Endothelial cell of hepatic sinusoid (primary cell): ENCODE measurements at regions not wholly inside any gene's neighbourhood (a gene's known extent, or its start where the extent isn't known, plus 50 kb on each side); places are given as distances from the start of the nearest gene placed in this dataset.
"Not testable (repeated sequence)": the region's sequence is repeated elsewhere in the genome, so short reads cannot be mapped to it uniquely, and the experiment has no call there.

Experiments
- in situ Hi-C: cut with HindIII; loops from 2 replicates; pipeline ENCODE4 v1.10.0; 2017; ENCODE audit warnings: low sequenced_read_pairs

DNA sequence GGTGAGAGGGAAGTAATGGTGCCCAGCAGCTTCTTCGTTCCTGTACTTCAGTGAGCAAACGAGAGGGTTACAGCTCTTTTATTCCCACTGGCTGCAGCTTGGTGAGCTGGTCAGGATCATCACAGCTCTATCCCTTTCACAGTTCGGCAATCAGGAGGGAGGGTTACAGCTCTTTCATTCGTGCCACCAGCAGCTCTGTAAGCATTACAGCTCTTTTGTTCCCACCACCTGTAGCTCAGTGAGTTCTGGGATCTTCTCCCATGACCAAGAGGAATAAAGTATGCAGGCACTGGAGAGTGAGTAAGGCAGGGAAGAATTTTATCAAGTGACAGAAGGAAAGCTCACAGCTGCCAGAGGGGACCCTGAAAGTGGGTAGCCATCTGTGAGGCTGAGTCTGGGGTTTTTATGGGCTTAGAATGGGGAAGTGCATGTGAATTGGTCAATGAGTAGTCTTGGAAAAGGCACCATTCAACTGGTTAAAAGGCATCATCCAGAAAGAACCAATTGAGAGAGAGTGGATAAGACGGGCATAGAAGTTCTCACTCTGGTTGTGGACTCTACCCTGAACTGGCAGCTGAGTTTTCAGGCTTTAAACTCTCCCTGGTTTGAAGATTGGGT is 123.7 kb downstream of the COX18 start:
- in situ Hi-C loops = no loop called here

DNA sequence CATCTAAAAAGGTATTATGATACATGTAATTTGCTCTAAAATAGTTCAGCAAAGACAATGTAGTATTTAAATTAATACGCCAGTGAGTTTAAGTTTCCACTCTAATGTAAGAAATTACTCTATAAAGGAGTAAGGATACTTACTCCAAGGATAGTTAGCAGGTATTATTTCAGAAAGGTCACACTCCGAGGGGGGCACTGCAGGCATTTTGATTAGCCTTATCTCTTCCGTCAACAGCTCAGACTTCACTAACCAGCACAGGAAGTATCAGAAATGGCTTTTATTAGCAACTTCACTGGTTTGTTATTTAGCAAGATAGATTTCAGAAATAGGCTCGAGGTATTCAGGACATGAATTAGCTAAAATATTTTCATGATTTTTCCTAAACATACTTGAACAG is 127.0 kb downstream of the COX18 start:
- in situ Hi-C loops = loop anchor here (5.0 kb wide), 1 partner anchor 35 kb away; no protein-coding TSS in a partner anchor

DNA sequence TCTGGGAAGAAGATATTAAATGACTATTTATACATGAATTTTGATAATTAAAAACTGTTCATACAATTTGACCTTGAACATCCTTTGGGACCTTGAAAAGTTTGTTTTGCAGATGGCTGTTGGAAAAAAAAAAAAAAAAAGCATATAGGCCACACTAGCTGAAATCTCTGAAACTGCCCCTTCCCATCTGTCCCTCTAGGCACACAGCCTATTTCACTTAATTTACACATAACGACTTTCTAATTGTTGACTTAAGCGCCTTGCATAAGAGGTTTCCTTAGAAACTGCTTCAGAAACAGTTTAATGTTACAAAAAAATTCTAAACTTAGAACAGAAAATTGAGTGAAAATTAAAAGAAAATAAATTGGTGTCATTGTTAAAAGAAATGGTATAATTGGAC is 131.0 kb downstream of the COX18 start:
- in situ Hi-C loops = no loop called here

- in situ Hi-C loops = no loop called here
These were observed 134.1 kb downstream of the COX18 start for GRCh38 chr4:72935462-72935861.

GRCh38 chr4:72933029-72933428 is 136.5 kb downstream of the COX18 start:
- in situ Hi-C loops = no loop called here

DNA sequence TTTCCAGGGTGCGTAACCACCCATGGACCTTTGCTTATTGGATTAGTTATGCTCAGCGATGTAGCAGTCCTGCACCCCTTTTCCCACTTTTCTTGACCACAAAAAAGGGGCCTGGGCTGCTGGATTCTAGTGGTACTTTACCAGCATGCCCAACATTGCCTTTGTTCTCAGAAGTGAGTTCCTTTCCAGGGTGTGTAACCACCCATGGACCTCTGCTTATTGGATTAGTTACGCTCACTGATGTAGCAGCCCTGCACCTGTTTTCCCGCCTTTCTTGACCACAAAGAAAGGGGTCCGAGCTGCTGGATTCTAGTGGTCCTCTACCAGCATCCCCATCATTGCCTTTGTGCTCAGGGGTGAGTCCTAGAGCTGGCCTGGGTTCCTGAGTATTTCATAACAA is 138.2 kb downstream of the COX18 start:
- in situ Hi-C loops = no loop called here

- in situ Hi-C loops = not testable (repeated sequence)
These were observed 139.8 kb downstream of the COX18 start for GRCh38 chr4:72929596-72930274.

- in situ Hi-C loops = no loop called here
These were observed 144.7 kb downstream of the COX18 start for GRCh38 chr4:72924814-72925213.

GRCh38 chr4:72919937-72920336 is 149.6 kb downstream of the COX18 start:
- in situ Hi-C loops = no loop called here

DNA sequence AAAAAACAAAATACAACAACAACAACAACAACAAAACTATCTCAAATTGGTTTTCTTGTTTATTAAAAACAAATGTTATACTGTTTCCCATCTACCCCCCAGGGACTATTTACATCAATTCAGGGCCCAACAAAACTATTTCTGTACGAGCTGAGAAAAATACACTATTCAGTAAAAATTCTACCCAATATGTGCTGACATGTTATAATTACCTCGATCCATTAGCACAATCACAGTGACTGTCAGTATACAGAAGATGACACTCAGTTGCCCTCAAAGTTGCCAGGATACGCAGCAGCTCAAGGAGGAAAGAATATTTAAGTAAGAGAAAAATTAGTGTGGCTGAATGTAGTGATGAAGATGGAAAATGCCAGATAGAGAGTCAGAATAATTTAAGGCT is 150.1 kb downstream of the COX18 start:
- in situ Hi-C loops = no loop called here

- in situ Hi-C loops = no loop called here
These were observed 151.2 kb downstream of the COX18 start for GRCh38 chr4:72918362-72918761.

DNA sequence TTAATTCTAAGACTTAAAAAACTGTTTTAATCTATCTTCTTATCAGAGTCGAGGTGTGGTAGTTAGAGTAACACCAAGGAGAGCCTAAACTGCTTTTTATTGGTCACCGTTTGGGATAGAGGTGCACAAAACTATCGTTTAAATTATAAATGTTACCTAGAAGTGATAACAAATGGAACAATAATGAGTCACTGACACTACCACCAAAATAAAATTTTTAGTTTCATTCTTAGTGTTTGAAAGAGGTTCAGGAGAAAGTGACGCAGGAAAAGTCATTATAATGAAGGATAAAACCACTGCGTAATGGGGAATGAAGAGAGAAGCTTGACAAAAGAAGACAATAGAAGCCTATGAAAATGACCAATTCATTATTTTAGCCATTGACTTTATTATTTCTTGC is 158.2 kb downstream of the COX18 start:
- in situ Hi-C loops = no loop called here

DNA sequence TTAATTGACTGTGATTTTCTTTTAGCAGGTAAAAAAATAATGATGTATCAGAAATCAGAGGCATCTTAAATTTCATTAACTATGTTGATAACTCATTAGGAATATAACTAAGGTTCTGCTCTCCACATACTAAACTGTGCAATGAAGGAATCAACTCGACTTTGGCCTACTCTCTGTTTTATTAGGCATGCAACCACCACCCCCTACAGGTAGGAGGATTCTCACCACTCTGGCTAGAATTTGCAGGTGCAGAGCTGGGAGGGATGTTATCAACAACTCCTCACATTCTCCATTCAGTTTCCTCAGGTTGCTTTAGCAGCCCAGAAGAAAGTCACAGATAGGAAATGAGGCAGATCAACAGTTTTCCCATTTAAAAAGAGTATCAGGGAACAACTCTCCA is 160.1 kb downstream of the COX18 start:
- in situ Hi-C loops = no loop called here

DNA sequence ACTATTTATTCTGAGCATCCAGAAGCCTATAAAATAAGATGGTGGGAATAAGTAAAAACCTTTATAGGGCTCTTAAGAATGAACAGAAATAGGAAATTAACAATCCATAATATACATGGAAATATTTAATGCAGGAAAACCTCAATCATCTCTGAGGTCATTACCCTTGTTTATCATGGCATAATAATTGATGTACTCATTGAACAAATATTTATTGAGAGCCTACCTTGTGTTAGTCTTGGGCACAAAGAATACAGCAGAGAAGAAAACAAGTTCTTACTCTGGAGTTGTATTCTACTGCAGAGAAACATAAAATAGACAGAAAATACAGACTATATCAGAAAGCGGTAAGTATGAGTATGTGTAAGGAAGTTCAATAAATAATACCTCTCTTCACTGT is 167.2 kb downstream of the COX18 start:
- in situ Hi-C loops = no loop called here

DNA sequence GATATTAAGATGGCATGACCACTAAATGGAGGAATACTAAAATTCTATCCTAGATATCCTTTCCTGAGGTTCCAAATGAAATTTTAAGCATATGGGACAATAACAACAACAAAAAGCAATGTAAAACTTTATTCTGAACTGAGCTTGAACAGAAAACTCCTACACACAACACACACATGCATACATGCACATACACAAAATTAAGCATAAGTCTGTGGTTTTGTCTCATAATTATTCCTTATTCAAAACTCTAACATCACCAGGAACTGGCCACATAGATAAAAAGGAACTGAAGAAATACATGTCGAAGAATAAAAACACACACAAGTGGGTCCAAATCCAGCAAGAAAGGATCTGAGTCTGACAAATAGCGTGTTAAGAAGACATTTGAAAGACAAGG is 168.0 kb downstream of the COX18 start:
- in situ Hi-C loops = no loop called here

- in situ Hi-C loops = no loop called here
These were observed 168.6 kb downstream of the COX18 start for GRCh38 chr4:72900952-72901351.

- in situ Hi-C loops = no loop called here
These were observed 169.9 kb downstream of the COX18 start for GRCh38 chr4:72899621-72900020.

GRCh38 chr4:72899214-72899613 is 170.3 kb downstream of the COX18 start:
- in situ Hi-C loops = no loop called here

- in situ Hi-C loops = no loop called here
These were observed 173.0 kb downstream of the COX18 start for GRCh38 chr4:72896515-72896914.

- in situ Hi-C loops = no loop called here
These were observed 174.1 kb downstream of the COX18 start for GRCh38 chr4:72895408-72895807.

- in situ Hi-C loops = no loop called here
These were observed 176.0 kb downstream of the COX18 start for GRCh38 chr4:72893354-72894066.

- in situ Hi-C loops = no loop called here
These were observed 181.2 kb downstream of the COX18 start for GRCh38 chr4:72888331-72888730.
